ENCODE measurements at regions not wholly inside any gene's neighbourhood (a gene's known extent, or its start where the extent isn't known, plus 50 kb on each side); places are given as distances from the start of the nearest gene placed in this dataset.

GRCh38 chr3:104368760-104369159 is 997.9 kb upstream of the ALCAM start:
- Mint-ChIP-seq H3K36me3 (ENCODE audit: insufficient read depth in 1 of 3, low read depth in 3 of 3) (no peaks in the 10 kb centered on the region), H3K4me1 (no peaks in the 10 kb centered on the region), H3K4me3 (no peak overlapping the region), H3K27me3 (ENCODE audit: low read depth) (no peaks in the 10 kb centered on the region), H3K9me3 (no peaks in the 10 kb centered on the region; a peak in 1 of 5 replicates), H3K27ac (no peak overlapping the region)
- no peak overlapping the region for H3K4me2 ChIP-seq (ENCODE audit: insufficient read depth, insufficient read length, low read length)
- no peak overlapping the region for H2AFZ ChIP-seq (ENCODE audit: low read length)
- H3K9ac ChIP-seq (ENCODE audit: extremely low read depth, insufficient read length, low read length) = no peak overlapping the region
- H3K23ac ChIP-seq (ENCODE audit: insufficient read length, low read depth, low read length) = no peak overlapping the region
- H3K79me2 ChIP-seq (ENCODE audit: insufficient read depth, low read length) = no peaks in the 10 kb centered on the region
- H3K14ac ChIP-seq (ENCODE audit: insufficient read depth, low read length) = no peak overlapping the region
- no peak overlapping the region for H3K18ac ChIP-seq (ENCODE audit: insufficient read length, low read depth, low read length)
- H3K56ac ChIP-seq (ENCODE audit: insufficient read length, low read depth, low read length) = no peak overlapping the region
- no peak overlapping the region for H2BK120ac ChIP-seq (ENCODE audit: low read depth, low read length, poor library complexity, severe bottlenecking)
- no peak for DNase-seq
- no peak overlapping the region for H2BK12ac ChIP-seq (ENCODE audit: insufficient read length, low read depth, low read length)
- H2BK5ac ChIP-seq (ENCODE audit: insufficient read length, low read length) = no peak overlapping the region
- H4K20me1 ChIP-seq (ENCODE audit: control insufficient read depth, insufficient read depth, insufficient read length) = no peaks in the 10 kb centered on the region
- H4K91ac ChIP-seq (ENCODE audit: insufficient read length, low read depth, low read length) = no peak overlapping the region
- H4K8ac ChIP-seq (replicated peaks; ENCODE audit: insufficient read length, low read depth, low read length) = no peak overlapping the region
- H3K9me3 ChIP-seq (ENCODE audit: control insufficient read depth, low read depth, low read length) = no peaks in the 10 kb centered on the region
- no peak overlapping the region for H3K27ac ChIP-seq (ENCODE audit: insufficient read length, low read depth, low read length)
- H2AK5ac ChIP-seq (ENCODE audit: insufficient read length, low read length) = no peak overlapping the region
- no peaks in the 10 kb centered on the region for H3K79me1 ChIP-seq (ENCODE audit: insufficient read depth, low read depth, low read length, poor library complexity, severe bottlenecking)
- H4K5ac ChIP-seq (ENCODE audit: insufficient read length, low read depth, low read length) = no peak overlapping the region
- no peak overlapping the region for H3K4ac ChIP-seq (ENCODE audit: low read depth, low read length)
- TF ChIP-seq CTCF (conservative IDR thresholded peaks at IDR 0.05) = no peak
- no peak overlapping the region for H2BK20ac ChIP-seq (ENCODE audit: low read depth, low read length, poor library complexity, severe bottlenecking)
- H3K27me3 ChIP-seq (ENCODE audit: insufficient read depth, low read length) = no peaks in the 10 kb centered on the region
- no peaks in the 10 kb centered on the region for H3K4me1 ChIP-seq (ENCODE audit: insufficient read depth, low read length)
- H3T11ph ChIP-seq (ENCODE audit: low read length) = no peak overlapping the region
- H2BK15ac ChIP-seq (ENCODE audit: low read depth, low read length) = no peak overlapping the region
- no peaks in the 10 kb centered on the region for H3K23me2 ChIP-seq (ENCODE audit: insufficient read length, low read depth, low read length, poor library complexity, severe bottlenecking)
